NB4 (cell line): ENCODE measurements at regions not wholly inside any gene's neighbourhood (a gene's known extent, or its start where the extent isn't known, plus 50 kb on each side); places are given as distances from the start of the nearest gene placed in this dataset.

Experiments used
- DNase-seq: peaks from one replicate; pipeline ENCODE4 v3.0.0; 2010; ENCODE audit warnings: low read depth
- H3K4me3 ChIP-seq: one replicate; pipeline ENCODE4 v1.5.1; 2011; ENCODE audit warnings: mild to moderate bottlenecking, low read depth, low read length, moderate library complexity
- CTCF ChIP-seq: IDR thresholded peaks from one replicate; pipeline ENCODE4 v1.5.1; 2012; ENCODE audit warnings: low read depth, low read length
- MAX ChIP-seq: IDR thresholded peaks from 2 replicates; pipeline ENCODE4 v1.6.1; 2011; ENCODE audit warnings: low read depth, low read length
- MYC ChIP-seq: IDR thresholded peaks from 2 replicates; pipeline ENCODE4 v1.6.1; 2011; ENCODE audit warnings: low read depth, low read length
- POLR2A ChIP-seq: IDR thresholded peaks from 2 replicates; pipeline ENCODE4 v1.6.1; 2011; ENCODE audit warnings: mild to moderate bottlenecking; ENCODE audit not compliant: insufficient read length; ENCODE audit errors: extremely low read depth

- no peak for DNase-seq
- no peak overlapping the region for H3K4me3 ChIP-seq
- TF ChIP-seq CTCF, result no peak
- no peak for TF ChIP-seq MAX
- TF ChIP-seq MYC, result no peak
Observed at GRCh38 chr4:30818541-30818940, 98.4 kb downstream of the PCDH7 start.

DNA sequence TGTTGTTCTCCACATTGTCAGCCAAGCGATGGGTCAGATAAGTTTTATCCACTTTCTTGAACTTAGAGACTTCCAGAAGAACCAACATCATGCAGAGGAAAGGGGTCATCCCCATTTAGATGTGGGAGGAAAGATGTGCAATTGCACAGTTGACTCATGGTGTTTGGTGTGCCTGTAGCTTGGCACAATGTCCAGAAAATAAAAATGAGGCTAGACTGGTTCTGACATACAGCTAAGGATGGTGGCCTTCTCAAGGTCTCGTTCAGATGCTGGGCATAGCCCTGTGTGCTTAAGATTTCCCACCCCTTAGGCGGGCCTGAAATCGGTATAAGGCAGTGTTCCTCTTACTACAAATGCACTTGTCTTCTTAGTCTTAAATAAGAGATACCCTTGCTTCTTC lies 101.1 kb downstream of the PCDH7 start:
- TF ChIP-seq CTCF, result no peak
- no peak for TF ChIP-seq MYC
- no peak for TF ChIP-seq MAX
- TF ChIP-seq POLR2A, result no peak
- no peak overlapping the region for H3K4me3 ChIP-seq

DNA sequence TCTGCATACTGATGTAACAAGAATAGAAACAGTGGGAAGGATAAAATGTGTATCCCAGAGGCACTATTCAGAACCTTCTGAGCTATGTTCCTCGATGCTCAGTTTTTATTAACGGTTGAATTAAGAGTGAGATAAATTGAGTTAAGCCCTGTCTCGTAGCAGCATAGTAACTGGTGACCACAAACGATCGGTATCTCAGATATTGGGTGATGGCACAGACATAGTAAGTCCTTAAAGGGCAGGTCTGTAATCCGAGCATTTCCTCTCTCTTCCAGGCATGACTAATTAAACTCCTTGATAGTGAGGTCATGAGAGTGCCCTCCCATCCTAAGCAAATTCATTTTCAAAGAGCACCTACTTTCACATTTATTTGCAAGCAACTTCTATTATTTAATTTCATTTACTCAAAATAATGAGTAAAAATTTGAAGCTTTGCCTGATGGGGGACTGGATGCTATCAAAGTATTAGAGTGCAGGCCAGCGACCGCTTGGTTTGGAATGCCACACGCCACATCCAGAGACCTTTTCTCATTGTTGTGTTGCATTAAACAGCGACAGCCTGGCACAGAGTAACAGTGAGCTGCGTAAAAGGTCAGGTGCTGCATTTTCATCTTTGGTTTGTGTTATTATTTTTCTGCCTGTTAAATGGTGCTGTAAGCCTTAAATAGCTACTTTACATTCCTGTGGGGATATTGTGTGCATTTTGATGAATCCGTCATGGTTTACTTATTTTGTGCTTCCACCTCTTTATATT lies 101.9 kb downstream of the PCDH7 start:
- no peak for DNase-seq
- TF ChIP-seq MAX, result no peak
- no peak overlapping the region for H3K4me3 ChIP-seq

More for the DNA sequence above, 101.1 kb downstream of the PCDH7 start:
- no peak for DNase-seq

DNA sequence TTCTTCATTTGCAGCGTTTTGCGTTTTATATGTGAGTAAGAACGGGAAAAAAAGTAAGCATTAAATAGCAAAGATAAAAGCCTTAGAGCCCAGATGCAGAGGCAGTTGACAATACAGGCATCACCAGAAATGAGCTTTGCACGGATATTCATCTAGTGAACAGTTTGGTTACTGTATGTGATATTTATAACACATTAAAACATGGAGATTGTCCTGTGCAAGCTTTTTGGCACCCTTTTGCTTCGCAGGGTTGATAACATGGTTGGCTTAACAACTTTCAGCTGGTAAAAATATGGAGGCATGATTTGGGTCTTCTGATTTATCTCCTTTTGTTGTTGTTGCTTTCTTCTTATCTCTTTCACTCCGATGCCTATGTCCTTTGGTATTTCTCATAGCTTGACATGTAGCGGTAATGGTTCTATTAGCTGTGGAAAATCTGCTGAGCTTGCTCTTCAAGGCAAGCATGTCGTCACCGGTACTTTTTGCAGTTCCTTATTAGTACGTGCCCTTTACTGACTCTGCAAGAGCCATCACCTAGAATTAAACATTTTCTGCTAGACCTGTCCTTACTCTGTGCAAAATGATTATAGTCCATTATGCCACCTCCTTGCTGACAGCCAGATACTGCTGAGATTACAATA lies 102.9 kb downstream of the PCDH7 start:
- TF ChIP-seq POLR2A (no peak), CTCF (no peak), MAX (no peak), MYC (no peak)
- H3K4me3 ChIP-seq, result no peak overlapping the region
- DNase-seq, result no peak

DNA sequence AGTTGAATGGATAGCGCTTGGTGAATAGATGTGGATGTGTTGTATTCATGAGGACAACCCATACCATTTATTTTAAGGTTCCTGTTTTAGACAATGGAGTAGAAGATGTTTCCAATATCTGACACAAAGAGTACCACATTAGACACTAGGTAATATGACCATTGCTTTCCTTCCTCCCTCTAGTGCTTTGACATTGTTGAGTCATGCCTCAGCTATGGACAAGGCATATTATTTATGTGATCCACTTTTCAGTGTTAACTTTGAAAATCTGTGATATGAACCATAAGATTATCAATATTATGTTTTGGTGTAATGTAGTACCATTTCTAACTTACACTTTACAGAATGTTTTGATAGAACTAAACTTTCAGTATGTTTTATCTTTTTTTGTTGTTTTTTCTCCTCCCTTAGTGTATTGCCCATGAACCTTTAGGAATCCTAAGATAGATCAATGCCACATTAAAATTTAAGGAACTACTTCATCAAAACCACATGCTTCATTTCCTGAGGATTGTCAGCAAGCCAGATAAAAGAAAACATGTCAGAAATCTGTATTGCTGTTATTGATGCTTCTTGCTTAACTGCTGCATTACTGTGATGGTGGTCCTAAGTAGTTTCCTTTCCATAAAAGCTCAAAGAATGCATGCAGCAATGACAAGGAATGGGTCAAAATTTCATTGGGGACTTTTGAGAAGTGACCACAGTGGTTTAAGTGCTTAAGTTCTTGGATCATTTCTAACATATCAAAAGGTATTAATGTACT lies 105.0 kb downstream of the PCDH7 start:
- no peak overlapping the region for H3K4me3 ChIP-seq
- no peak for DNase-seq
- TF ChIP-seq MAX (no peak), MYC (no peak), POLR2A (no peak), CTCF (no peak)
